ENCODE measurements at regions not wholly inside any gene's neighbourhood (a gene's known extent, or its start where the extent isn't known, plus 50 kb on each side); places are given as distances from the start of the nearest gene placed in this dataset.

DNA sequence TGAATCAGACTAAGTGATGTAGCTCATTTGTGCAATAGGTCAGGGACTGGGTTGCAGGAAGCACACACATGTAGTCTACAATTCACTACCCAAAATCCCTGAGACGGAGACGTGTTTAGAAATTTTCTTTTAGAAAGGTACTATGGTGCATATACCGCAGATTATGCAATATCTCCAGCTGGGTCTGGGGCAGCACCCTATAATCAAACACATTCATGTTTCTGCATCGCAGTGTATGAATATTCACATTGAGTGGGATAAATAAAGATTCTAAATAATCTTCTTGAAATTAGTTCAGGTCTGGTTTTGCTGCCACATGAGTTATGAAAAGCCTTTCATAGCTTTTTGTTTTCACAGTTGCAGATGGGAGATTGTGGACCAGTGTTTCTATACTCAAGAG is 395.7 kb upstream of the FANCL start:
- no peaks in the 10 kb centered on the region for H3K27me3 ChIP-seq (ENCODE audit: insufficient read depth, low read length)
- no peaks in the 10 kb centered on the region for H3K36me3 ChIP-seq (ENCODE audit: insufficient read depth, low read length)
- H2AFZ ChIP-seq (ENCODE audit: low read length), result no peak overlapping the region
- H3K4me2 ChIP-seq (ENCODE audit: insufficient read depth, low read length), result no peak overlapping the region
- H3K9me3 ChIP-seq (ENCODE audit: low read depth, low read length), result no peaks in the 10 kb centered on the region
- no peak overlapping the region for H3K27ac ChIP-seq (ENCODE audit: low read depth, low read length)
- no peak overlapping the region for H3K4me3 ChIP-seq (ENCODE audit: insufficient read depth, low read length)
- H3K4me1 ChIP-seq (ENCODE audit: insufficient read depth, low read length), result no peaks in the 10 kb centered on the region
- H4K20me1 ChIP-seq (ENCODE audit: insufficient read depth, low read length), result no peaks in the 10 kb centered on the region
- H3K79me2 ChIP-seq (ENCODE audit: insufficient read depth, low read length), result no peaks in the 10 kb centered on the region
- TF ChIP-seq, protein P1, sequence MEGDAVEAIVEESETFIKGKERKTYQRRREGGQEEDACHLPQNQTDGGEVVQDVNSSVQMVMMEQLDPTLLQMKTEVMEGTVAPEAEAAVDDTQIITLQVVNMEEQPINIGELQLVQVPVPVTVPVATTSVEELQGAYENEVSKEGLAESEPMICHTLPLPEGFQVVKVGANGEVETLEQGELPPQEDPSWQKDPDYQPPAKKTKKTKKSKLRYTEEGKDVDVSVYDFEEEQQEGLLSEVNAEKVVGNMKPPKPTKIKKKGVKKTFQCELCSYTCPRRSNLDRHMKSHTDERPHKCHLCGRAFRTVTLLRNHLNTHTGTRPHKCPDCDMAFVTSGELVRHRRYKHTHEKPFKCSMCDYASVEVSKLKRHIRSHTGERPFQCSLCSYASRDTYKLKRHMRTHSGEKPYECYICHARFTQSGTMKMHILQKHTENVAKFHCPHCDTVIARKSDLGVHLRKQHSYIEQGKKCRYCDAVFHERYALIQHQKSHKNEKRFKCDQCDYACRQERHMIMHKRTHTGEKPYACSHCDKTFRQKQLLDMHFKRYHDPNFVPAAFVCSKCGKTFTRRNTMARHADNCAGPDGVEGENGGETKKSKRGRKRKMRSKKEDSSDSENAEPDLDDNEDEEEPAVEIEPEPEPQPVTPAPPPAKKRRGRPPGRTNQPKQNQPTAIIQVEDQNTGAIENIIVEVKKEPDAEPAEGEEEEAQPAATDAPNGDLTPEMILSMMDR (IDR thresholded peaks at IDR 0.05; ENCODE audit: extremely low read depth, low read depth, low read length), result no peak
- DNase-seq (ENCODE audit: insufficient read length, low spot score, missing footprints), result no peak

DNA sequence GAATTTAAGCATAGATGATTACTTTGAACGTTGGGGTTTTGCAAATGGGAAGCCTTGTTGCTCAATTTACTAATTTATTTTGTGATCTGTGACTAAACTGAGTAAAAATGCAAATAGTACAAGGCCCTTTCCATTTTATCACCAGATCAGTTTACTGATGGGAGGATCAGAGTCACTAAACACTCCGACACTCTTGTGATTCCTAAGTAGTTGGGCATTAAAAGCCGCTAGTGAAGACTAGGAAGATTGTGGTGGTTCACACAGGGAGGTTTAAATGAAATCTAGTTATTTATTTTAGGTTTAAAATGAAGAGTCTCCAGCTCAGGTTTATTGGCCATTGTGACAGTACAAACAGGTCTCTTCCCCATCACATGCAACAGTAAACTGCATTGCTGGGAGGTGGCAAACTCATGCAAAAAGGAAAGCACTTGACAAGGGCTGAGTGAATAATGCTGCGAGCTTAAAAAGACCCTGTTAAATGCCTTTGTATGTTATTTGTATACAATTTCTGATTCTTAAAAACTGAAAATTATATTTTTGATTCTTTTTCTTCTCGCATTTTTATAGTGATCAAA is 394.8 kb upstream of the FANCL start:
- TF ChIP-seq, protein P1 (IDR thresholded peaks at IDR 0.05; ENCODE audit: extremely low read depth, low read depth, low read length), result no peak
- H3K27ac ChIP-seq (ENCODE audit: low read depth, low read length), result no peak overlapping the region
- no peaks in the 10 kb centered on the region for H3K79me2 ChIP-seq (ENCODE audit: insufficient read depth, low read length)
- H3K27me3 ChIP-seq (ENCODE audit: insufficient read depth, low read length), result no peaks in the 10 kb centered on the region
- no peak overlapping the region for H3K4me3 ChIP-seq (ENCODE audit: insufficient read depth, low read length)
- no peak overlapping the region for H2AFZ ChIP-seq (ENCODE audit: low read length)
- H3K36me3 ChIP-seq (ENCODE audit: insufficient read depth, low read length), result no peaks in the 10 kb centered on the region
- no peak overlapping the region for H3K4me2 ChIP-seq (ENCODE audit: insufficient read depth, low read length)
- DNase-seq (ENCODE audit: insufficient read length, low spot score, missing footprints), result no peak
- no peaks in the 10 kb centered on the region for H4K20me1 ChIP-seq (ENCODE audit: insufficient read depth, low read length)
- H3K4me1 ChIP-seq (ENCODE audit: insufficient read depth, low read length), result no peaks in the 10 kb centered on the region
- no peaks in the 10 kb centered on the region for H3K9me3 ChIP-seq (ENCODE audit: low read depth, low read length)

DNA sequence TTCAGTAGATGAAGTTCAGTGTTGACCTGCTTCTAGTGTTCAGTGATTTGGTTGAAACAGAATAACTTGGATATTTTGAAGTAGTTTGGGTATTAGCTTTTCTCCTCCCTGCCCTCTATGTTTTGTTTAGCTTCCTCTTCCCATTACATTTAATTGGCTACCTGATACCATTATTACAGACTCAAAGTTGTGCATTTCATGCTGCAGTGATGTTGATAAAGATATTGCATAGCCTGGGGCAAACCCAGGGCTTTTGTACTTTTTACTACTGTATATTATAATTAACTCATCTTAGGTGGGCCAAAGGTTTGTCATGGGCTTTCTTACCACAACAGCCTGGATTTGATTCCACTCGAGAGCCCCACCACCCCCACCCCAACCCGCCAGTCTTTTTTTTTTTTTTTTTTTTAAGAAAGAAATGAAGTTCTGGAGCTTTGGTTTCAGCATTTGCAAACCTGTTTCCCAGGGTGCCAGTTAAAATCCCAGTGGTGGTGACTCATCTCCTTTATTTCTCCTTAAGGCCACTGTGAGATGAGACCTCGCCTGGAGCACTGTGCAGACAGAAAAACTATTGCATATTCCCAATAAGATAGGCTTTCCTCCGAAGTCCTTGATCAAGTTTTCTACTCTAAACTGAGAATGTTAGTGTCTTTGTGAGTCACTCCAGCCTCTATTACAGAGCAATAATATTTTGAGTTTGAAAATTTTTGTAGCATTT is 393.7 kb upstream of the FANCL start:
- no peaks in the 10 kb centered on the region for H3K36me3 ChIP-seq (ENCODE audit: insufficient read depth, low read length)
- no peaks in the 10 kb centered on the region for H4K20me1 ChIP-seq (ENCODE audit: insufficient read depth, low read length)
- TF ChIP-seq, protein P1 (IDR thresholded peaks at IDR 0.05; ENCODE audit: extremely low read depth, low read depth, low read length), result no peak
- no peak overlapping the region for H3K27ac ChIP-seq (ENCODE audit: low read depth, low read length)
- H3K4me3 ChIP-seq (ENCODE audit: insufficient read depth, low read length), result no peak overlapping the region
- no peak overlapping the region for H3K4me2 ChIP-seq (ENCODE audit: insufficient read depth, low read length)
- no peaks in the 10 kb centered on the region for H3K79me2 ChIP-seq (ENCODE audit: insufficient read depth, low read length)
- no peak for DNase-seq (ENCODE audit: insufficient read length, low spot score, missing footprints)
- no peaks in the 10 kb centered on the region for H3K27me3 ChIP-seq (ENCODE audit: insufficient read depth, low read length)
- no peaks in the 10 kb centered on the region for H3K9me3 ChIP-seq (ENCODE audit: low read depth, low read length)
- no peaks in the 10 kb centered on the region for H3K4me1 ChIP-seq (ENCODE audit: insufficient read depth, low read length)
- no peak overlapping the region for H2AFZ ChIP-seq (ENCODE audit: low read length)

DNA sequence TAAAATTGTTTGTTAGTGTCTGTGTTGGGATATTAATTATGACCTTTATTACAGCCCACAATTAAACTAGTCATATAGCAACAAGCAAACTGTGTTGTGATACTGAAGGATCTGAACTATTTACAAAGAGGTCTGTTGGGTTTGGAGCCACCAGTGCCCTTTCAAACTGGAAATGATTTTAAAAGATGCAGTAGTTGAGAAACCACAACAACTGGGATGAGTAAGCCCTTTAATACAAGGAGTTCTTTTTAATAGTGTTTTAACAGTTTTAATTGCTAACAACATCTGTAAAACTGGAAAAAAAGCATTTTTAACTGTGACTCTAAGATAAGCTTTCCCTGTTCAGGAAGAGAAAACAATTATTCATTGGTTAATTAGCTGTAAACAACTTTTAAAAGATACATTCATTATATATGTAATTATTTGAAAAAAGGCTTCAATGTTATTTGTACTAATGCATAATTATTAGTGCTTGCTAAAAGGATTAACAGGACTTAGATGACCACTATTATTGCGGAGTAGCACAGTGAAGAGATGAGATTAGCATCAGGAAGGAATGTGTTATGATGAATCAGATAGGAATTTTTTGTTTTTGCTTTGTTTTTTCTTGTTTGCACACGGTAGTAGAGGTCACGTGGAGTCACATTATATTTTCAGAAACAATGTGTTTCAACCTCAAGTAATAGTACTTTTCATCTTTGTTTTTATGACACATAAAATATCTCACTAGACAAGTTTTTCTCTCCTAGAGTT is 392.7 kb upstream of the FANCL start:
- no peak overlapping the region for H2AFZ ChIP-seq (ENCODE audit: low read length)
- no peaks in the 10 kb centered on the region for H3K79me2 ChIP-seq (ENCODE audit: insufficient read depth, low read length)
- H3K4me1 ChIP-seq (ENCODE audit: insufficient read depth, low read length), result no peaks in the 10 kb centered on the region
- H3K4me3 ChIP-seq (ENCODE audit: insufficient read depth, low read length), result no peak overlapping the region
- TF ChIP-seq, protein P1 (IDR thresholded peaks at IDR 0.05; ENCODE audit: extremely low read depth, low read depth, low read length), result no peak
- no peaks in the 10 kb centered on the region for H3K27me3 ChIP-seq (ENCODE audit: insufficient read depth, low read length)
- DNase-seq (ENCODE audit: insufficient read length, low spot score, missing footprints), result no peak
- H4K20me1 ChIP-seq (ENCODE audit: insufficient read depth, low read length), result no peaks in the 10 kb centered on the region
- H3K27ac ChIP-seq (ENCODE audit: low read depth, low read length), result no peak overlapping the region
- H3K9me3 ChIP-seq (ENCODE audit: low read depth, low read length), result no peaks in the 10 kb centered on the region
- no peak overlapping the region for H3K4me2 ChIP-seq (ENCODE audit: insufficient read depth, low read length)
- H3K36me3 ChIP-seq (ENCODE audit: insufficient read depth, low read length), result no peaks in the 10 kb centered on the region

All from osteoblast (primary cell).